ENCODE measurements at regions not wholly inside any gene's neighbourhood (a gene's known extent, or its start where the extent isn't known, plus 50 kb on each side); places are given as distances from the start of the nearest gene placed in this dataset.

- no peak for TF ChIP-seq POLR2AphosphoS5 (IDR thresholded peaks at IDR 0.05; ENCODE audit: low read depth, low read length)
- no peak for TF ChIP-seq TAF1 (IDR thresholded peaks at IDR 0.05; ENCODE audit: low read depth, low read length)
- TF ChIP-seq POLR2A (IDR thresholded peaks at IDR 0.05; ENCODE audit: low read depth, low read length) = no peak
Observed at GRCh38 chr2:236830926-236831325, 254.8 kb upstream of the COPS8 start.
